Panc1 (cell line): ENCODE measurements at regions not wholly inside any gene's neighbourhood (a gene's known extent, or its start where the extent isn't known, plus 50 kb on each side); places are given as distances from the start of the nearest gene placed in this dataset.

Source experiments
- CTCF ChIP-seq: fragments of 450-650 bp; IDR thresholded peaks from 2 replicates; pipeline ENCODE4 v1.5.1; 2017; ENCODE audit warnings: mild to moderate bottlenecking
- POLR2AphosphoS5 ChIP-seq: IDR thresholded peaks from 2 replicates; pipeline ENCODE4 v1.6.1; 2012; ENCODE audit warnings: mild to moderate bottlenecking, low read depth, low read length, moderate library complexity
- REST ChIP-seq, 2 experiments: IDR thresholded peaks; 2 replicates each; pipeline ENCODE4 v1.6.1; 2011 to 2012; ENCODE audit warnings: low read depth in 2 of 2, control low read depth in 1 of 2, low read length in 1 of 2, mild to moderate bottlenecking in 1 of 2, moderate library complexity in 1 of 2; ENCODE audit not compliant: insufficient read depth in 1 of 2
- SIN3A ChIP-seq: IDR thresholded peaks from 2 replicates; pipeline ENCODE4 v1.6.1; 2012; ENCODE audit warnings: low read depth, mild to moderate bottlenecking, low read length, moderate library complexity, borderline replicate concordance; ENCODE audit not compliant: insufficient read depth

GRCh38 chr1:47708019-47708535 lies 270.2 kb downstream of the FOXD2 start:
- TF ChIP-seq POLR2AphosphoS5 (no peak), CTCF (no peak), REST (IDR thresholded peaks at IDR 0.05; ENCODE audit: insufficient read depth in 1 of 2, low read depth in 2 of 2, low read length in 1 of 2) (no peak), SIN3A (no peak)
